Stomach (tissue), 8 donors: ENCODE measurements at regions not wholly inside any gene's neighbourhood (a gene's known extent, or its start where the extent isn't known, plus 50 kb on each side); places are given as distances from the start of the nearest gene placed in this dataset.

Experiments
- DNase-seq, 2 donors: peaks; one replicate each; pipeline versions ENCODE4 v3.0.0 to v3.0.0-alpha.2; 2013 to 2019
- H3K27ac ChIP-seq, 5 donors: fragments of 200-600 bp in 4 of 5; sonication (generic) in 4 of 5; one replicate each; pipeline ENCODE4 v1.5.1; 2013 to 2019; ENCODE audit warnings: mild to moderate bottlenecking in 1 of 5, moderate library complexity in 1 of 5
- H3K27me3 ChIP-seq, 3 donors: fragments of 200-600 bp; sonication (generic); one replicate each; pipeline ENCODE4 v1.5.1; 2017 to 2019; ENCODE audit warnings: mixed run types in 1 of 3
- H3K36me3 ChIP-seq, 4 donors: fragments of 200-600 bp; sonication (generic); 1 replicate in 3 of 4; 2 replicates in 1 of 4; pipeline ENCODE4 v1.5.1; 2016 to 2019
- H3K4me1 ChIP-seq, 4 donors: fragments of 200-600 bp; sonication (generic); one replicate each; pipeline ENCODE4 v1.5.1; 2016 to 2019
- H3K4me3 ChIP-seq, 4 donors: fragments of 200-600 bp; sonication (generic) in 3 of 4; one replicate each; pipeline ENCODE4 v1.5.1; 2016 to 2019; ENCODE audit warnings: mild to moderate bottlenecking in 1 of 4
- H3K9me3 ChIP-seq, 4 donors: fragments of 200-600 bp; sonication (generic); one replicate each; pipeline ENCODE4 v1.5.1; 2016 to 2019
- CTCF ChIP-seq, 7 experiments: fragments of 450-650 bp in 4 of 7; fragments of 200-600 bp in 3 of 7; sonication (generic) in 3 of 7; IDR thresholded peaks; one replicate each; pipeline ENCODE4 v1.5.1; 2016 to 2019; ENCODE audit warnings: antibody characterized with exemption in 7 of 7, control low read depth in 2 of 7, mild to moderate bottlenecking in 1 of 7
- EP300 ChIP-seq: sonication (generic); formaldehyde crosslinking; IDR thresholded peaks from one replicate; pipeline ENCODE4 v1.6.1; 2017; ENCODE audit warnings: antibody characterized with exemption
- POLR2A ChIP-seq, 4 donors: fragments of 450-650 bp; IDR thresholded peaks; one replicate each; pipeline ENCODE4 v1.6.1; 2016; ENCODE audit warnings: antibody characterized with exemption in 4 of 4, control low read depth in 2 of 4, mild to moderate bottlenecking in 1 of 4, moderate library complexity in 1 of 4
- POLR2AphosphoS5 ChIP-seq, 3 donors: sonication (generic); formaldehyde crosslinking; IDR thresholded peaks; one replicate each; pipeline ENCODE4 v1.6.1; 2016; ENCODE audit warnings: antibody characterized with exemption in 3 of 3
- WGBS, 5 donors: extraction: QIAGEN DNeasy Blood & Tissue Kit in 3 of 5; methylation state at CpG; one replicate each; pipeline versions ENCODE4 v1.1.5 to v1.1.7; 2013 to 2018; 5-methylcytosine and 5-hydroxymethylcytosine counted together
- intact Hi-C: fragments of 100-400 bp; cut with DNase I; formaldehyde crosslinking; loops from one replicate; pipeline ENCODE4 v1.15.1; 2023; ENCODE audit warnings: low total_unique reads
- donor health status: healthy with polysubstance abuse.
- donor health status: Bipolar disorder and iron deficiency.
- donor health status: healthy.

DNA sequence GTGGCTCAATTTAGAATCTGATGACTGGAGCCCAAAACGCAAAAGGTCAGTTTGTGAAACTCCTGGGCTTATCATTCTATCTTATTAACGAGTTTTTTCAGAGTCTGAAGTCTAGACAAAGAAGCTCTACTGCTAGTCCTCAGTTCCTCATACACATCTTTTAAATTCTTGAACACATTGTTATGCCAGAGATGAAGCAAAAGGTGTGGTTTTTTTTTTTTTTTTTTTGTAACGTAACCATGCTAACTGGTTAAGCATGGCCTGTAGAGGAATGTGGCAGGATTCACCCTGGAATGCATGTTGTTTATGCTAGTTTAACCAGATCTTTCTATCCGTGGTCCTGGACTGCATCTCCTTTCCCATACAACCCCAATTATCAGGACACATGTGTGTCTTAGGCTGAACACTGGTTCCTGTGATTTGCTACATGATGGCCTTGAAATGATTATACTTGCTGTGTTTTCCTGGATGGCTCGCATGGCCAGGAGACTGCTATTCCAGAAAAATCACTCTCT is 79.3 kb upstream of the MDFIC start:
- Histone ChIP-seq H3K4me3 (no peak overlapping the region), H3K9me3 (no peaks in the 10 kb centered on the region), H3K27me3 (no peaks in the 10 kb centered on the region), H3K36me3 (no peaks in the 10 kb centered on the region), H3K4me1 (no peaks in the 10 kb centered on the region), H3K27ac (no peak overlapping the region)
- 72 to 82% (median 80%) methylated on average over 5 of the region's 5 CpGs for WGBS, 5 donors
- DNase-seq = no peak
- intact Hi-C loops = no loop called here
- TF ChIP-seq POLR2A (IDR thresholded peaks at IDR 0.05) (no peak), CTCF (IDR thresholded peaks at IDR 0.05) (no peak), EP300 (no peak), POLR2AphosphoS5 (IDR thresholded peaks at IDR 0.05) (no peak)

GRCh38 chr7:114843102-114843501 is 78.8 kb upstream of the MDFIC start:
- 92 to 98% (median 96%) methylated on average over 3 of the region's 3 CpGs for WGBS, 5 donors
- H3K4me3 ChIP-seq = no peak overlapping the region
- H3K27me3 ChIP-seq = no peaks in the 10 kb centered on the region
- intact Hi-C loops = no loop called here
- TF ChIP-seq CTCF (IDR thresholded peaks at IDR 0.05) (no peak), EP300 (no peak), POLR2AphosphoS5 (IDR thresholded peaks at IDR 0.05) (no peak), POLR2A (IDR thresholded peaks at IDR 0.05) (no peak)
- H3K27ac ChIP-seq = no peak overlapping the region
- no peaks in the 10 kb centered on the region for H3K36me3 ChIP-seq
- H3K9me3 ChIP-seq = no peaks in the 10 kb centered on the region
- H3K4me1 ChIP-seq = no peaks in the 10 kb centered on the region
- no peak for DNase-seq

- H3K4me1 ChIP-seq = no peaks in the 10 kb centered on the region
- 64 to 85% (median 77%) methylated on average over 3 of the region's 3 CpGs for WGBS, 5 donors
- DNase-seq = peak in 1 of 2 donors; percentile 16
- H3K27ac ChIP-seq = no peak overlapping the region
- TF ChIP-seq CTCF (IDR thresholded peaks at IDR 0.05) (no peak), EP300 (no peak), POLR2AphosphoS5 (IDR thresholded peaks at IDR 0.05) (no peak), POLR2A (IDR thresholded peaks at IDR 0.05) (no peak)
- H3K4me3 ChIP-seq = no peak overlapping the region
- intact Hi-C loops = no loop called here
- H3K36me3 ChIP-seq = no peaks in the 10 kb centered on the region
- H3K27me3 ChIP-seq = no peaks in the 10 kb centered on the region
- H3K9me3 ChIP-seq = no peaks in the 10 kb centered on the region
Measured at GRCh38 chr7:114851406-114852061, 70.4 kb upstream of the MDFIC start.

DNA sequence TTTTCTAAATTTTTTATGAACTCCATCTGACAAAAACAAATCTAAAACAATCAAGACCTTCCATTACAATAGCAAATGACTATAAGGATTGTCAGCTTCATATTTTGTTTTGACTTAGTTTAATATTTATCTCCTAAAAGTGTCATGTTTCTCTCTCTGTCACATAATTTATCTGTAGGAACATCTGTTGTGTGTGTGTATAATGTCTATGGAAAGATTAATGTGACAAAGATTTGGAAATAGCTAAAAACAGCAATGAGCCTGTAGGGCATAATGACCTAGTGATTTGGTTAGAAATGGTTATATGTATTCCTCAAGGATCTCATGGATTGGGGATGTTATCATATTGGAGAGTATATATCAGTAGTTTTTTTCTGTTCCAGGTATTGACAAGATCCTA is 69.6 kb upstream of the MDFIC start:
- no peak overlapping the region for H3K27ac ChIP-seq
- TF ChIP-seq CTCF (IDR thresholded peaks at IDR 0.05) = no peak
- TF ChIP-seq POLR2AphosphoS5 (IDR thresholded peaks at IDR 0.05) = no peak
- TF ChIP-seq POLR2A (IDR thresholded peaks at IDR 0.05) = no peak
- no peak for TF ChIP-seq EP300
- DNase-seq = no peak
- no peak overlapping the region for H3K4me3 ChIP-seq
- no peaks in the 10 kb centered on the region for H3K27me3 ChIP-seq
- H3K9me3 ChIP-seq = no peaks in the 10 kb centered on the region
- no peaks in the 10 kb centered on the region for H3K4me1 ChIP-seq
- intact Hi-C loops = no loop called here
- H3K36me3 ChIP-seq = no peaks in the 10 kb centered on the region
